Stimulated activated memory B cell treated with anti-CD40 and anti-IgM and Interleukin-4, amounts not matched to agents 10 μg/mL and 1 μg/mL and 100 μg/mL, for 72 hours (primary cell): ENCODE measurements at regions not wholly inside any gene's neighbourhood (a gene's known extent, or its start where the extent isn't known, plus 50 kb on each side); places are given as distances from the start of the nearest gene placed in this dataset.
"Not testable (repeated sequence)": the region's sequence is repeated elsewhere in the genome, so short reads cannot be mapped to it uniquely, and the experiment has no call there.

Experiments used
- ATAC-seq: fragments of 150-1000 bp; cut with Tn5 transposase; 2 replicates; pipeline ENCODE4 v1.10.0; 2021
- H3K27ac Mint-ChIP-seq: one replicate; pipeline ENCODE4 v1.8.0; 2022; ENCODE audit warnings: mild to moderate bottlenecking, mixed read lengths
- H3K27me3 Mint-ChIP-seq: one replicate; pipeline ENCODE4 v1.8.0; 2022; ENCODE audit warnings: mixed read lengths
- H3K36me3 Mint-ChIP-seq: one replicate; pipeline ENCODE4 v1.8.0; 2022; ENCODE audit warnings: mixed read lengths
- H3K4me1 Mint-ChIP-seq: one replicate; pipeline ENCODE4 v1.8.0; 2022; ENCODE audit warnings: mixed read lengths
- H3K4me3 Mint-ChIP-seq: one replicate; pipeline ENCODE4 v1.8.0; 2022; ENCODE audit warnings: mild to moderate bottlenecking, moderate library complexity, mixed read lengths
- H3K9me3 Mint-ChIP-seq: one replicate; pipeline ENCODE4 v1.8.0; 2022; ENCODE audit warnings: mixed read lengths

- H3K36me3 Mint-ChIP-seq = no peaks in the 10 kb centered on the region
Measured at GRCh38 chr12:25424211-25424731, 128.8 kb downstream of the LMNTD1 start.

GRCh38 chr12:25423355-25424050 is 129.6 kb downstream of the LMNTD1 start:
- no peaks in the 10 kb centered on the region for H3K36me3 Mint-ChIP-seq
- H3K27me3 Mint-ChIP-seq = no peaks in the 10 kb centered on the region
- ATAC-seq = no peak
- no peaks in the 10 kb centered on the region for H3K4me1 Mint-ChIP-seq
- H3K9me3 Mint-ChIP-seq = no peaks in the 10 kb centered on the region
- no peak overlapping the region for H3K4me3 Mint-ChIP-seq
- no peak overlapping the region for H3K27ac Mint-ChIP-seq

More at GRCh38 chr12:25424211-25424731, 128.8 kb downstream of the LMNTD1 start:
- ATAC-seq = no peak
- no peaks in the 10 kb centered on the region for H3K4me1 Mint-ChIP-seq
- no peaks in the 10 kb centered on the region for H3K27me3 Mint-ChIP-seq
- H3K27ac Mint-ChIP-seq = no peak overlapping the region
- no peak overlapping the region for H3K4me3 Mint-ChIP-seq
- no peaks in the 10 kb centered on the region for H3K9me3 Mint-ChIP-seq

- Mint-ChIP-seq H3K4me1 (no peaks in the 10 kb centered on the region), H3K27ac (no peak overlapping the region), H3K27me3 (no peaks in the 10 kb centered on the region), H3K4me3 (no peak overlapping the region), H3K36me3 (no peaks in the 10 kb centered on the region), H3K9me3 (no peaks in the 10 kb centered on the region)
- ATAC-seq = no peak
Measured at GRCh38 chr12:25422241-25422640, 130.8 kb downstream of the LMNTD1 start.

GRCh38 chr12:25421651-25422167 is 131.4 kb downstream of the LMNTD1 start:
- H3K9me3 Mint-ChIP-seq = no peaks in the 10 kb centered on the region
- H3K4me3 Mint-ChIP-seq = no peak overlapping the region
- H3K36me3 Mint-ChIP-seq = no peaks in the 10 kb centered on the region
- no peaks in the 10 kb centered on the region for H3K4me1 Mint-ChIP-seq
- ATAC-seq = no peak
- no peak overlapping the region for H3K27ac Mint-ChIP-seq
- no peaks in the 10 kb centered on the region for H3K27me3 Mint-ChIP-seq

GRCh38 chr12:25420116-25420515 is 133.0 kb downstream of the LMNTD1 start:
- no peak for ATAC-seq
- no peaks in the 10 kb centered on the region for H3K9me3 Mint-ChIP-seq
- H3K4me3 Mint-ChIP-seq = no peak overlapping the region
- H3K4me1 Mint-ChIP-seq = no peaks in the 10 kb centered on the region
- H3K27ac Mint-ChIP-seq = no peak overlapping the region
- H3K27me3 Mint-ChIP-seq = no peaks in the 10 kb centered on the region
- no peaks in the 10 kb centered on the region for H3K36me3 Mint-ChIP-seq

- H3K27me3 Mint-ChIP-seq = no peaks in the 10 kb centered on the region
- H3K9me3 Mint-ChIP-seq = no peaks in the 10 kb centered on the region
- H3K27ac Mint-ChIP-seq = no peak overlapping the region
- H3K4me1 Mint-ChIP-seq = no peaks in the 10 kb centered on the region
- ATAC-seq = no peak
- H3K36me3 Mint-ChIP-seq = no peaks in the 10 kb centered on the region
- H3K4me3 Mint-ChIP-seq = no peak overlapping the region
Measured at GRCh38 chr12:25419595-25419994, 133.5 kb downstream of the LMNTD1 start.

- H3K9me3 Mint-ChIP-seq = no peaks in the 10 kb centered on the region
- H3K36me3 Mint-ChIP-seq = no peaks in the 10 kb centered on the region
- H3K27me3 Mint-ChIP-seq = no peaks in the 10 kb centered on the region
- H3K4me1 Mint-ChIP-seq = no peaks in the 10 kb centered on the region
- ATAC-seq = no peak
- H3K4me3 Mint-ChIP-seq = no peak overlapping the region
- no peak overlapping the region for H3K27ac Mint-ChIP-seq
Measured at GRCh38 chr12:25417071-25417470, 136.0 kb downstream of the LMNTD1 start.

- H3K9me3 Mint-ChIP-seq = no peaks in the 10 kb centered on the region
- no peak overlapping the region for H3K27ac Mint-ChIP-seq
- no peaks in the 10 kb centered on the region for H3K36me3 Mint-ChIP-seq
- H3K27me3 Mint-ChIP-seq = no peaks in the 10 kb centered on the region
- no peak overlapping the region for H3K4me3 Mint-ChIP-seq
- no peaks in the 10 kb centered on the region for H3K4me1 Mint-ChIP-seq
- ATAC-seq = no peak
Measured at GRCh38 chr12:25416516-25416915, 136.6 kb downstream of the LMNTD1 start.

- H3K36me3 Mint-ChIP-seq = no peaks in the 10 kb centered on the region
- no peak overlapping the region for H3K4me3 Mint-ChIP-seq
- no peaks in the 10 kb centered on the region for H3K9me3 Mint-ChIP-seq
- ATAC-seq = no peak
- H3K27me3 Mint-ChIP-seq = no peaks in the 10 kb centered on the region
- no peak overlapping the region for H3K27ac Mint-ChIP-seq
- no peaks in the 10 kb centered on the region for H3K4me1 Mint-ChIP-seq
Measured at GRCh38 chr12:25415004-25415403, 138.1 kb downstream of the LMNTD1 start.

- no peaks in the 10 kb centered on the region for H3K4me1 Mint-ChIP-seq
- no peak overlapping the region for H3K4me3 Mint-ChIP-seq
- no peaks in the 10 kb centered on the region for H3K27me3 Mint-ChIP-seq
- H3K9me3 Mint-ChIP-seq = no peaks in the 10 kb centered on the region
- no peak for ATAC-seq
- H3K36me3 Mint-ChIP-seq = no peaks in the 10 kb centered on the region
- H3K27ac Mint-ChIP-seq = no peak overlapping the region
Measured at GRCh38 chr12:25412735-25413134, 140.3 kb downstream of the LMNTD1 start.

GRCh38 chr12:25404955-25405354 is 148.1 kb downstream of the LMNTD1 start:
- Mint-ChIP-seq H3K36me3 (peaks cover 9% of the 10 kb centered on the region), H3K9me3 (peaks cover 3% of the 10 kb centered on the region), H3K27ac (no peak overlapping the region), H3K4me1 (no peaks in the 10 kb centered on the region), H3K4me3 (no peak overlapping the region), H3K27me3 (peaks cover 5% of the 10 kb centered on the region)
- no peak for ATAC-seq

GRCh38 chr12:25401547-25402345 is 151.0 kb upstream of the KRAS start:
- Mint-ChIP-seq H3K27me3 (peaks cover 10% of the 10 kb centered on the region), H3K9me3 (peaks cover 7% of the 10 kb centered on the region), H3K4me3 (no peak overlapping the region), H3K27ac (no peak overlapping the region), H3K4me1 (no peaks in the 10 kb centered on the region), H3K36me3 (peaks cover 13% of the 10 kb centered on the region)
- ATAC-seq = no peak

- H3K9me3 Mint-ChIP-seq = peaks cover 3% of the 10 kb centered on the region
- H3K27ac Mint-ChIP-seq = no peak overlapping the region
- ATAC-seq = no peak
- H3K36me3 Mint-ChIP-seq = peaks cover 8% of the 10 kb centered on the region
- H3K4me3 Mint-ChIP-seq = no peak overlapping the region
- peaks cover 8% of the 10 kb centered on the region for H3K4me1 Mint-ChIP-seq
- peaks cover 10% of the 10 kb centered on the region for H3K27me3 Mint-ChIP-seq
Measured at GRCh38 chr12:25397001-25397400, 146.3 kb upstream of the KRAS start.

- H3K9me3 Mint-ChIP-seq = peaks cover 3% of the 10 kb centered on the region
- no peak overlapping the region for H3K27ac Mint-ChIP-seq
- H3K27me3 Mint-ChIP-seq = peaks cover 7% of the 10 kb centered on the region
- no peak overlapping the region for H3K4me3 Mint-ChIP-seq
- peaks cover 7% of the 10 kb centered on the region for H3K36me3 Mint-ChIP-seq
- no peak for ATAC-seq
- peaks cover 8% of the 10 kb centered on the region for H3K4me1 Mint-ChIP-seq
Measured at GRCh38 chr12:25395227-25395626, 144.5 kb upstream of the KRAS start.

GRCh38 chr12:25394775-25395174 is 144.0 kb upstream of the KRAS start:
- H3K4me3 Mint-ChIP-seq, H3K27ac Mint-ChIP-seq, H3K9me3 Mint-ChIP-seq, H3K27me3 Mint-ChIP-seq, H3K36me3 Mint-ChIP-seq, ATAC-seq, H3K4me1 Mint-ChIP-seq: not testable (repeated sequence)

GRCh38 chr12:25394025-25394424 is 143.3 kb upstream of the KRAS start:
- Mint-ChIP-seq H3K27ac (no peak overlapping the region), H3K27me3 (no peaks in the 10 kb centered on the region), H3K4me1 (peaks cover 8% of the 10 kb centered on the region), H3K4me3 (no peak overlapping the region), H3K9me3 (no peaks in the 10 kb centered on the region), H3K36me3 (no peaks in the 10 kb centered on the region)
- ATAC-seq = no peak
